C1 segment of cervical spinal cord (tissue), 14 donors: ENCODE measurements at regions not wholly inside any gene's neighbourhood (a gene's known extent, or its start where the extent isn't known, plus 50 kb on each side); places are given as distances from the start of the nearest gene placed in this dataset.

ENCODE experiments used
- DNase-seq, 14 donors: peaks; one replicate each; lab custom pipeline; 2025; lab: John Stamatoyannopoulos, UW

- no peak for DNase-seq
Observed at GRCh38 chr19:31940396-31940795, 405.0 kb upstream of the ZNF507 start.

GRCh38 chr19:31943191-31943661 is 402.2 kb upstream of the ZNF507 start:
- DNase-seq = no peak

- DNase-seq = no peak
Observed at GRCh38 chr19:31943778-31944177, 401.6 kb upstream of the ZNF507 start.

- DNase-seq = no peak
Observed at GRCh38 chr19:31944326-31944725, 401.1 kb upstream of the ZNF507 start.

- DNase-seq = no peak
Observed at GRCh38 chr19:31946491-31946890, 398.9 kb upstream of the ZNF507 start.

- no peak for DNase-seq
Observed at GRCh38 chr19:31947436-31948115, 397.8 kb upstream of the ZNF507 start.

- DNase-seq = no peak
Observed at GRCh38 chr19:31952693-31953092, 392.7 kb upstream of the ZNF507 start.

GRCh38 chr19:31955061-31955460 is 390.3 kb upstream of the ZNF507 start:
- DNase-seq = no peak

- no peak for DNase-seq
Observed at GRCh38 chr19:31955884-31956283, 389.5 kb upstream of the ZNF507 start.

GRCh38 chr19:31956771-31957392 is 388.5 kb upstream of the ZNF507 start:
- no peak for DNase-seq

GRCh38 chr19:31957711-31958110 is 387.7 kb upstream of the ZNF507 start:
- DNase-seq = no peak

GRCh38 chr19:31959527-31960018 is 385.8 kb upstream of the ZNF507 start:
- DNase-seq = no peak

- DNase-seq = no peak
Observed at GRCh38 chr19:31960474-31960873, 384.9 kb upstream of the ZNF507 start.

GRCh38 chr19:31961191-31961590 is 384.2 kb upstream of the ZNF507 start:
- no peak for DNase-seq

- no peak for DNase-seq
Observed at GRCh38 chr19:31961667-31962066, 383.7 kb upstream of the ZNF507 start.

- no peak for DNase-seq
Observed at GRCh38 chr19:31962561-31962996, 382.8 kb upstream of the ZNF507 start.

GRCh38 chr19:31963746-31964145 is 381.7 kb upstream of the ZNF507 start:
- no peak for DNase-seq

- no peak for DNase-seq
Observed at GRCh38 chr19:31969016-31969415, 376.4 kb upstream of the ZNF507 start.

GRCh38 chr19:31970027-31970461 is 375.4 kb upstream of the ZNF507 start:
- no peak for DNase-seq

GRCh38 chr19:31974290-31974689 is 371.1 kb upstream of the ZNF507 start:
- no peak for DNase-seq

- DNase-seq = no peak
Observed at GRCh38 chr19:31974941-31975340, 370.5 kb upstream of the ZNF507 start.

- DNase-seq = no peak
Observed at GRCh38 chr19:31975461-31975860, 369.9 kb upstream of the ZNF507 start.
